NCI-H187 treated with DMSO at 0.1 percent for 48 hours (cell line): ENCODE measurements at regions not wholly inside any gene's neighbourhood (a gene's known extent, or its start where the extent isn't known, plus 50 kb on each side); places are given as distances from the start of the nearest gene placed in this dataset.

Experiments
- DNase-seq: peaks from one replicate; lab custom pipeline; 2025; lab: John Stamatoyannopoulos, UW

- DNase-seq: no peak
Measured at GRCh38 chr16:54677308-54677950, 253.2 kb upstream of the IRX5 start.

GRCh38 chr16:54673313-54673712 is 257.4 kb upstream of the IRX5 start:
- no peak for DNase-seq

GRCh38 chr16:54672500-54672899 is 258.2 kb upstream of the IRX5 start:
- no peak for DNase-seq

DNA sequence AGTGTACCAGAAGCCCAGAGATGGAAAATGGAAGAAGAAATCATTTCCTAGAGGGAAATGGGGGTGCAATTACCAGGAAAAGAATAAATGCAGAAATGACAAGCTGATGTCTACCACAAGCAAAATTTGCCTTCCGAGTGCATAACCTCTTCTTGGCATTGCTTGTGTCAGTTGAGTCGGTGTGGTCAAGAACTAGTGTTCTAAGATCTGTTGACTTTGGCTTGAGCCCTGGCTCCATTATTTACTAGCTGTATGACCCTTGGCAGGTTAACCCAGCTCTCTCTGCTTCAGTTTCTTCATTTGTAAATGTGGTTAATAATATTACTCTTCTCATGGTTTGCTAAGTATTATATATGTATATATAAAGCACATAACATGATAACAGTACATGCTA is 273.0 kb upstream of the IRX5 start:
- DNase-seq: no peak

DNA sequence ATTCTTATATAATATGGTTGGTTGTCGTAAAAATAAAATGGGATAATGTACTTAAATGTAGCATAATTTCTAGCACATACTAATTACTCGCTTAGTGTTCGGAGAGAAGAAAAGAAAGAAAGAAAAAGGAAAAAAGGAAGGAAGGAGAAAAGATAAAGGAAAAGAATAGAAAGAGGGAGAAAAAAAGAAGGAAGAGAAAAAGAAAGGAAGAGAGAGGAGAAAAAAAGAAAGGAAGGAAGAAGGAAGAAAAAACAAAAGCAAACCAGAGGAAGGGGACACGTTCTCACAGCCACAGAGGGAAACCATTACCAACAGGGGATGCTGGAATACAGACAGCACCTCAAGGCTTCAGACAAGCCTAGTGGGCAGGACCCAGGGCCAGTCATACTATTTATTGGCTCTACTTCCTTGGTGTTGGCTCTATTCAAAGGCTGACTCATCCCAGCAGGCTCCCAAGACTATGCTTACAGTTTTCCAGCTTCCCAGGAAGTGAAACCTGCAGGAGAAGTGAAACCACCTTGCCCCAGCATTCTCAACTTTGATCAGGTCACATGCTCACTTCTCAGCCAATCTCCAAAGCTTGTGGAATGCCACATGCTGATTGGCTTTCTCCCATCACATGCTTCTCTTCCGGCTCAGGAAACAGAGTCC is 273.5 kb upstream of the IRX5 start:
- no peak for DNase-seq

DNA sequence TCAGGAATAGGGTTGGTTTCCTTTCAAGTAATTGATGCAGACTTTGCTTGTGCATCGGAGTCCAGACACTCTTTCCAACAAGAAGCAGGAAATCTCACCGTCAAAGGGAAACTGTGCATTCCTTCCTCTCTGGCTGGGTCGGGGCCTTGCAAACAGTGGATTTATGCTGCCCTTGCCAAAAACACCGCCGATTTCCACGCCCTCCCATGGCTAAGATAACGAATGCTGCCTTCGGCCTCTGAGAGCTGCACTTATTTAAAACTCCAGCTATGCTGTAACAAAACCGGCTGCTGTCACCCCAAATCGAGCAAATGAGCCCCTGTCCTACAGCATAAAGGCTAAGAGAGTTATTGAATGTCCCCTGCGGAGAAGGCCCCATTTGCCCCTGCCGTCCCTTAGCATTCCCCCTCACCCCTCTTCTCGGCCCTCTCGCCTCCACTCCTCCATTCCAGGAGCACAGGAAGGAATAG is 275.5 kb upstream of the IRX5 start:
- DNase-seq: no peak

- no peak for DNase-seq
Measured at GRCh38 chr16:54654429-54654828, 276.2 kb upstream of the IRX5 start.

DNA sequence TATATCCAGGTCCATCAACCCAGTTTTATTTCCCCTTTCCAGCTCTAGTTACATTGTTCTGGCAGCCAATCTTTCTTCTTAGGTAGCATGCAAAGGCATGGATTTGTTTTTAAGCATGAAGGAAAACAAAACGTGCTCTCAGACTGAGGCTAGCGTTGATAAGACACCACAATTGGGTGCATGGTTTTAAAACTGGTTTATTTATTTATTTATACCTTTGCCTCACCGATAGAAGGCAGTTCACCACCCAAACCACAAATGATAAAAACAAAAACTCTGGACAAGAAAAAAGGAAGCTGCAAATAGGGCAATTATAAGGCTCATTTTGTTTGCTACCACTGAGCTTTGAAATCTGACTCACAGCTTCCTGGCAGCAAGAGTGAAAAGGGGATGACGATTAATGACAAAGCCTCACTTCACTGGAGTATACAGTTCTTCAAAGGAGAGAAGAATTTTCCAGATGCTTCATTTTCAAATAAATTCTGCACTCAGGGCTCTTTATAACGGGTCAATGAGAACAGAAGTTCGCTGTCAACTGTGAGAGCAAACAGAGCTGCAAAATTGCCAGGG is 278.4 kb upstream of the IRX5 start:
- no peak for DNase-seq

- no peak for DNase-seq
Measured at GRCh38 chr16:54651440-54652195, 279.0 kb upstream of the IRX5 start.

GRCh38 chr16:54649876-54650275 is 280.8 kb upstream of the IRX5 start:
- no peak for DNase-seq

DNA sequence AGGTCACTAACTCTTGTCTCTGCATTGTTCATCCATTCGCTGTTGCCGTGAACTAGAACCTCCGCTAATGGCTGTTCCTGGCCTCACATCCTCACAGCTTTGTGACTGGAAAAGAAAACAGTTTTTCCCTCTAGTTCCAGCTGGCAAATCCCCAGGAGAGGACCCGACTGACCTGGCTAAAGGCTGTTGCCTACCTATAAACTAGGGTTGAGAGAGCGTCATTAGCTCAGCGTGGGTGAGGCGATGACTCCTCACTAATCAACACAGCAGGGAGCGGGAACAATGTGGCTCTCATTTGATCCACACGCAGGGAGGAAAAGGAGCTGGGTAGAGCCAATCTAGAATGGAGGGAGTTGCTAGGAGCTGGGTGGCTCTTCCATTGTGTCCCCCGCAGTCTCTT is 282.1 kb upstream of the IRX5 start:
- no peak for DNase-seq

- no peak for DNase-seq
Measured at GRCh38 chr16:54647725-54648221, 282.9 kb upstream of the IRX5 start.

GRCh38 chr16:54647216-54647615 is 283.4 kb upstream of the IRX5 start:
- no peak for DNase-seq

- no peak for DNase-seq
Measured at GRCh38 chr16:54645345-54645744, 285.3 kb upstream of the IRX5 start.

DNA sequence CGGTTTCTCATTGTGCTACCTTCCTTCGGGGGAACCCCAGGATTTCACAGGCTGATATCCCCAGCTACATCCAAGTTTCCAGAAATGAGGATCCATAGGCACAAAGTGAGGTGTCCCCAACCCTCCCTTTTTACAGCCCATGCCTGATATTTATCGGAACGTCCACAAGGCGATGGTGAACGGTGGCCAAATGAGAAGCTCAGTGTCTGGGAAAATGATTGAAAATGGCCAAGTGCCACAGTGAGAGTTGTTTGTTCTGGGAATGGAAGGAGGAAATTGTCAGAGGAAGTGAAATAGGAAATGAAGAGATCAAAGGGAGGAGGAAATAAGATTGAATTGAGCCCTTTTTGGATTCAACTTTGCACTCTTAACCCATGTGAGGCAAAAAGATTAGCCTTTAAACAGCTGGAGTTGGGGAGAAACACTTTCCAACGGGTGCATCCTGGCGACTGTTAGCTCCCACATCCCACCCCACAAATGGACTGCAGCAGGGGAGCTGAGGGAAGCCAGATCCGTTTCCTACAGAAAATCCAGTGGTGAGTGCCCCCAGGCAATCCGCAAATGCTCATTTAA is 294.4 kb upstream of the IRX5 start:
- no peak for DNase-seq

- DNase-seq: no peak
Measured at GRCh38 chr16:54633943-54634362, 296.7 kb upstream of the IRX5 start.

GRCh38 chr16:54632322-54633220 is 298.1 kb upstream of the IRX5 start:
- no peak for DNase-seq

GRCh38 chr16:54631782-54632181 is 298.9 kb upstream of the IRX5 start:
- no peak for DNase-seq

GRCh38 chr16:54630284-54630967 is 300.2 kb upstream of the IRX5 start:
- no peak for DNase-seq

GRCh38 chr16:54628796-54629625 is 301.7 kb upstream of the IRX5 start:
- no peak for DNase-seq
